Uterus (tissue), 3 donors: ENCODE measurements at regions not wholly inside any gene's neighbourhood (a gene's known extent, or its start where the extent isn't known, plus 50 kb on each side); places are given as distances from the start of the nearest gene placed in this dataset.

Experiments used
- DNase-seq, 2 donors: peaks; one replicate each; pipeline ENCODE4 v3.0.0-alpha.2; 2019 to 2020
- H3K27ac ChIP-seq, 2 donors: fragments of 200-600 bp; sonication (generic); 1 replicate in 1 of 2; 2 replicates in 1 of 2; pipeline ENCODE4 v1.5.1; 2016 to 2018
- H3K27me3 ChIP-seq, 2 donors: fragments of 200-600 bp; sonication (generic); one replicate each; pipeline ENCODE4 v1.5.1; 2018 to 2019; ENCODE audit warnings: control low read depth in 1 of 2
- H3K36me3 ChIP-seq, 2 donors: fragments of 200-600 bp; sonication (generic); one replicate each; pipeline ENCODE4 v1.5.1; 2019; ENCODE audit warnings: control low read depth in 1 of 2
- H3K4me1 ChIP-seq, 2 donors: fragments of 200-600 bp; sonication (generic); one replicate each; pipeline ENCODE4 v1.5.1; 2018 to 2019; ENCODE audit warnings: control low read depth in 1 of 2
- H3K4me3 ChIP-seq, 2 donors: fragments of 200-600 bp; sonication (generic); 1 replicate in 1 of 2; 2 replicates in 1 of 2; pipeline ENCODE4 v1.5.1; 2018 to 2019; ENCODE audit warnings: mild to moderate bottlenecking in 1 of 2
- H3K9me3 ChIP-seq, 2 donors: fragments of 200-600 bp; sonication (generic); one replicate each; pipeline ENCODE4 v1.5.1; 2019; ENCODE audit warnings: control low read depth in 1 of 2
- CTCF ChIP-seq, 4 experiments: fragments of 200-600 bp in 2 of 4; fragments of 450-650 bp in 2 of 4; sonication (generic) in 2 of 4; IDR thresholded peaks; one replicate each; pipeline ENCODE4 v1.5.1; 2016 to 2019; ENCODE audit warnings: antibody characterized with exemption in 4 of 4, mild to moderate bottlenecking in 2 of 4, moderate library complexity in 1 of 4
- POLR2A ChIP-seq, 2 donors: fragments of 450-650 bp; IDR thresholded peaks; one replicate each; pipeline ENCODE4 v1.6.1; 2016; ENCODE audit warnings: antibody characterized with exemption in 2 of 2, mild to moderate bottlenecking in 1 of 2, moderate library complexity in 1 of 2
- intact Hi-C: fragments of 100-400 bp; cut with DNase I; formaldehyde crosslinking; loops from one replicate; pipeline ENCODE4 v1.15.1; 2023; ENCODE audit warnings: low total_unique reads
- donor health status: DM: yes; HTN: yes; CAD: no.

- DNase-seq = no peak
- H3K4me1 ChIP-seq = no peaks in the 10 kb centered on the region
- no peak overlapping the region for H3K27ac ChIP-seq
- no peaks in the 10 kb centered on the region for H3K27me3 ChIP-seq
- no peaks in the 10 kb centered on the region for H3K36me3 ChIP-seq
- H3K4me3 ChIP-seq = no peak overlapping the region
- TF ChIP-seq POLR2A (IDR thresholded peaks at IDR 0.05) (no peak), CTCF (IDR thresholded peaks at IDR 0.05) (no peak)
- H3K9me3 ChIP-seq = peaks cover 0 to 15% of the 10 kb centered on the region in 2 donors
- intact Hi-C loops = no loop called here
Measured at GRCh38 chr6:137650720-137651119, 156.5 kb upstream of the OLIG3 start.

GRCh38 chr6:137651178-137651577 lies 157.0 kb upstream of the OLIG3 start:
- no peaks in the 10 kb centered on the region for H3K36me3 ChIP-seq
- DNase-seq = no peak
- TF ChIP-seq POLR2A (IDR thresholded peaks at IDR 0.05) = no peak
- no peak for TF ChIP-seq CTCF (IDR thresholded peaks at IDR 0.05)
- no peak overlapping the region for H3K4me3 ChIP-seq
- no peaks in the 10 kb centered on the region for H3K27me3 ChIP-seq
- H3K9me3 ChIP-seq = peaks cover 0 to 15% of the 10 kb centered on the region in 2 donors
- intact Hi-C loops = no loop called here
- no peaks in the 10 kb centered on the region for H3K4me1 ChIP-seq
- H3K27ac ChIP-seq = no peak overlapping the region

GRCh38 chr6:137651591-137652335 lies 157.6 kb upstream of the OLIG3 start:
- H3K4me1 ChIP-seq = no peaks in the 10 kb centered on the region
- TF ChIP-seq POLR2A (IDR thresholded peaks at IDR 0.05) = no peak
- no peak for TF ChIP-seq CTCF (IDR thresholded peaks at IDR 0.05)
- H3K27ac ChIP-seq = no peak overlapping the region
- H3K27me3 ChIP-seq = no peaks in the 10 kb centered on the region
- intact Hi-C loops = no loop called here
- peaks cover 0 to 15% of the 10 kb centered on the region in 2 donors for H3K9me3 ChIP-seq
- no peak for DNase-seq
- no peak overlapping the region for H3K4me3 ChIP-seq
- no peaks in the 10 kb centered on the region for H3K36me3 ChIP-seq

GRCh38 chr6:137652961-137653705 lies 158.9 kb upstream of the OLIG3 start:
- H3K27ac ChIP-seq = no peak overlapping the region
- DNase-seq = no peak
- H3K27me3 ChIP-seq = no peaks in the 10 kb centered on the region
- no peaks in the 10 kb centered on the region for H3K36me3 ChIP-seq
- no peak overlapping the region for H3K4me3 ChIP-seq
- H3K9me3 ChIP-seq = peaks cover 0 to 15% of the 10 kb centered on the region in 2 donors
- intact Hi-C loops = no loop called here
- TF ChIP-seq CTCF (IDR thresholded peaks at IDR 0.05) (no peak), POLR2A (IDR thresholded peaks at IDR 0.05) (no peak)
- no peaks in the 10 kb centered on the region for H3K4me1 ChIP-seq

- TF ChIP-seq CTCF (IDR thresholded peaks at IDR 0.05) (no peak), POLR2A (IDR thresholded peaks at IDR 0.05) (no peak)
- Histone ChIP-seq H3K27ac (no peak overlapping the region), H3K9me3 (peaks cover 0 to 15% of the 10 kb centered on the region in 2 donors), H3K36me3 (no peaks in the 10 kb centered on the region), H3K27me3 (no peaks in the 10 kb centered on the region), H3K4me1 (no peaks in the 10 kb centered on the region), H3K4me3 (no peak overlapping the region)
- no peak for DNase-seq
- intact Hi-C loops = no loop called here
Measured at GRCh38 chr6:137653706-137654059, 159.5 kb upstream of the OLIG3 start.
